CD4-positive, CD25-positive, alpha-beta regulatory T cell (primary cell): ENCODE measurements at regions not wholly inside any gene's neighbourhood (a gene's known extent, or its start where the extent isn't known, plus 50 kb on each side); places are given as distances from the start of the nearest gene placed in this dataset.

ENCODE experiments used
- ATAC-seq, 2 donors: fragments of 150-1000 bp; cut with Tn5 transposase; one replicate each; pipeline ENCODE4 v1.10.0; 2021; ENCODE audit warnings: low read depth in 2 of 2, moderate number of reproducible peaks in 2 of 2, moderate library complexity in 1 of 2
- DNase-seq, 3 donors: peaks; one replicate each; pipeline versions ENCODE4 v3.0.0 to v3.0.0-alpha.2; 2012 to 2022; ENCODE audit warnings: mixed read lengths in 1 of 3
- H3K27ac ChIP-seq: one replicate; pipeline ENCODE4 v1.7.0; 2013; ENCODE audit warnings: mild to moderate bottlenecking, low read length; ENCODE audit not compliant: insufficient read depth, poor library complexity, severe bottlenecking
- H3K27me3 ChIP-seq: one replicate; pipeline ENCODE4 v1.7.0; 2013; ENCODE audit warnings: low read length; ENCODE audit not compliant: control insufficient read depth, insufficient read depth
- H3K36me3 ChIP-seq: one replicate; pipeline ENCODE4 v1.7.0; 2013; ENCODE audit warnings: mild to moderate bottlenecking, low read length, moderate library complexity; ENCODE audit not compliant: control insufficient read depth, insufficient read depth
- H3K4me1 ChIP-seq: 2 replicates; pipeline ENCODE4 v1.7.0; 2013; ENCODE audit warnings: mild to moderate bottlenecking, low read length; ENCODE audit not compliant: insufficient read depth, control insufficient read depth, poor library complexity, severe bottlenecking
- H3K4me3 ChIP-seq: one replicate; pipeline ENCODE4 v1.7.0; 2013; ENCODE audit warnings: low read depth, mild to moderate bottlenecking, low read length, moderate library complexity
- H3K9me3 ChIP-seq, 2 experiments: 1 replicate in 1 of 2; 2 replicates in 1 of 2; pipeline ENCODE4 v1.7.0; 2013; ENCODE audit warnings: low read length in 2 of 2, mild to moderate bottlenecking in 1 of 2, moderate library complexity in 1 of 2; ENCODE audit not compliant: control insufficient read depth in 2 of 2
- H3K27ac Mint-ChIP-seq, 3 donors: one replicate each; pipeline ENCODE4 v1.8.0; 2020 to 2022; ENCODE audit warnings: mild to moderate bottlenecking in 3 of 3, mixed read lengths in 3 of 3, moderate library complexity in 2 of 3
- H3K27me3 Mint-ChIP-seq: one replicate; pipeline ENCODE4 v1.8.0; 2022; ENCODE audit warnings: mild to moderate bottlenecking, mixed read lengths
- H3K36me3 Mint-ChIP-seq: one replicate; pipeline ENCODE4 v1.8.0; 2020; ENCODE audit warnings: mixed read lengths
- H3K4me1 Mint-ChIP-seq, 4 donors: one replicate each; pipeline ENCODE4 v1.8.0; 2020 to 2022; ENCODE audit warnings: mixed read lengths in 4 of 4, mild to moderate bottlenecking in 1 of 4
- H3K4me3 Mint-ChIP-seq, 4 donors: one replicate each; pipeline ENCODE4 v1.8.0; 2020 to 2022; ENCODE audit warnings: mild to moderate bottlenecking in 4 of 4, mixed read lengths in 4 of 4, moderate library complexity in 3 of 4
- H3K9me3 Mint-ChIP-seq, 7 donors: one replicate each; pipeline ENCODE4 v1.8.0; 2020 to 2022; ENCODE audit warnings: mixed read lengths in 7 of 7, mild to moderate bottlenecking in 3 of 7, moderate library complexity in 2 of 7

GRCh38 chr1:199167460-199167859 is 528.6 kb downstream of the PTPRC start:
- Mint-ChIP-seq H3K36me3 (no peaks in the 10 kb centered on the region), H3K4me1 (peaks cover 7 to 36% (median 11%) of the 10 kb centered on the region in 4 donors), H3K9me3 (peaks cover 0 to 2% (median 0%) of the 10 kb centered on the region in 7 donors), H3K27me3 (peaks cover 9% of the 10 kb centered on the region), H3K4me3 (no peak overlapping the region), H3K27ac (no peak overlapping the region)
- DNase-seq = no peak
- H3K27me3 ChIP-seq = no peaks in the 10 kb centered on the region
- H3K9me3 ChIP-seq = no peaks in the 10 kb centered on the region
- H3K27ac ChIP-seq = no peak overlapping the region
- no peak overlapping the region for H3K4me3 ChIP-seq
- no peak for ATAC-seq
- H3K36me3 ChIP-seq = no peaks in the 10 kb centered on the region
- peaks cover 8% of the 10 kb centered on the region for H3K4me1 ChIP-seq

DNA sequence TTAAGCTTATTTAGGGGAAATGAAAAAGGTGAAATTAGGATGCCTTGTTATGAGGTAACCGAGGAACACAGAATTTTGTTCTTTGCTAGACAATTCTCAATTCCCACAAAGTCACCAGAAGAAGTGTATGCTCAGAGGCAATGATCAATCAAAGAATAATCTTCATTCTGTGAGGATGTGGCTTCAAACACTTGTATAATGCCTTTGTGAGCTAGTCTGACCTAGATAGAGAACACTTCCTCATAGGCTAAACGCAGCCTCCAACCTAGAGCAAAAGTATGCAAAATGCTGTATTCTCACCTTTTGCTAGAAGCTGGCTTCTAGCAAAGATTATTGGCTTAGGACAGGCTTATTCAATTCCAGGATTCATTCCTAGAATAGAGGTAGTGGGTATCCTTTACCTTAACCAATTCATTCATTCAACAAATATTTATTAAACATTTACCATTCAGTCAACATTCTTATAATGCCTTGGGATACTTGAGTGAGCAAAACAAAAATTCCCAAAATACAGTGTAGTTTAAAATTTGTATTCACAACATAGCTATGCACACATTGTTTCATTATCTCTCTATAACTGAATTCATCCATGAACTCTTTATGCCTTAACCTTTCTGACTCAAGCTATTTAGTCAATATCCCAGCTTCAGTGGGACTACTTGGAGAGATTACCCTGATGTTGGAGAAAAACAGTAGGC is 530.2 kb downstream of the PTPRC start:
- peaks cover 12 to 48% (median 19%) of the 10 kb centered on the region in 4 donors for H3K4me1 Mint-ChIP-seq
- peaks cover 9% of the 10 kb centered on the region for H3K27me3 Mint-ChIP-seq
- H3K36me3 Mint-ChIP-seq = no peaks in the 10 kb centered on the region
- H3K27me3 ChIP-seq = no peaks in the 10 kb centered on the region
- H3K27ac Mint-ChIP-seq = no peak overlapping the region
- peak overlapping the region in 1 of 4 donors; percentile 44 for H3K4me3 Mint-ChIP-seq
- peaks cover 0 to 2% (median 0%) of the 10 kb centered on the region in 7 donors for H3K9me3 Mint-ChIP-seq
- no peak overlapping the region for H3K4me3 ChIP-seq
- no peaks in the 10 kb centered on the region for H3K36me3 ChIP-seq
- DNase-seq (peak in 2 of 3 donors; percentile 6 to 9), ATAC-seq (peak; percentile 47 to 55)
- H3K27ac ChIP-seq = no peak overlapping the region
- H3K4me1 ChIP-seq = peaks cover 18% of the 10 kb centered on the region
- no peaks in the 10 kb centered on the region for H3K9me3 ChIP-seq

DNA sequence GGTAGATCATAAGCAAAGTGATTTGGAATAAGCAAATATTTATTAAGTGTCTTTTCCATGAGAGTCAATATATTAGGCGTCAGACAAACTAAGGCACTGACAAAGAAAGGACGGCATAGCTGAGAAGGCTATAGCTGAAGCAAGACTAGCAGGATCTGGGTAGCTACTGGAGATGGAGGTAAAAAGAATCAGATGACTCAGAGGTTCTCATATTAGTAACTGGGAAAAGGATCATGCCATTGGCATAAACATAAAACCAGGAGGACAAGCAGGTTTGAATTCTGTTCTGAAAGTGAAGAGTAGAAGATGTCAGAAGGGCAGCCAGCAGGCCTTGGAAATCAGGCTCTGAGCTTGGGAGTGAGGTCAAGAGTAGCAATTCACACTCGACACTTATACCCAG is 531.9 kb downstream of the PTPRC start:
- DNase-seq = no peak
- Mint-ChIP-seq H3K4me1 (peaks cover 12 to 51% (median 22%) of the 10 kb centered on the region in 4 donors), H3K36me3 (no peaks in the 10 kb centered on the region), H3K27me3 (peaks cover 9% of the 10 kb centered on the region), H3K9me3 (peaks cover 0 to 2% (median 0%) of the 10 kb centered on the region in 7 donors), H3K4me3 (no peak overlapping the region), H3K27ac (no peak overlapping the region)
- no peaks in the 10 kb centered on the region for H3K9me3 ChIP-seq
- no peaks in the 10 kb centered on the region for H3K27me3 ChIP-seq
- H3K4me3 ChIP-seq = no peak overlapping the region
- H3K4me1 ChIP-seq = peaks cover 18% of the 10 kb centered on the region
- no peaks in the 10 kb centered on the region for H3K36me3 ChIP-seq
- no peak overlapping the region for H3K27ac ChIP-seq
- no peak for ATAC-seq

DNA sequence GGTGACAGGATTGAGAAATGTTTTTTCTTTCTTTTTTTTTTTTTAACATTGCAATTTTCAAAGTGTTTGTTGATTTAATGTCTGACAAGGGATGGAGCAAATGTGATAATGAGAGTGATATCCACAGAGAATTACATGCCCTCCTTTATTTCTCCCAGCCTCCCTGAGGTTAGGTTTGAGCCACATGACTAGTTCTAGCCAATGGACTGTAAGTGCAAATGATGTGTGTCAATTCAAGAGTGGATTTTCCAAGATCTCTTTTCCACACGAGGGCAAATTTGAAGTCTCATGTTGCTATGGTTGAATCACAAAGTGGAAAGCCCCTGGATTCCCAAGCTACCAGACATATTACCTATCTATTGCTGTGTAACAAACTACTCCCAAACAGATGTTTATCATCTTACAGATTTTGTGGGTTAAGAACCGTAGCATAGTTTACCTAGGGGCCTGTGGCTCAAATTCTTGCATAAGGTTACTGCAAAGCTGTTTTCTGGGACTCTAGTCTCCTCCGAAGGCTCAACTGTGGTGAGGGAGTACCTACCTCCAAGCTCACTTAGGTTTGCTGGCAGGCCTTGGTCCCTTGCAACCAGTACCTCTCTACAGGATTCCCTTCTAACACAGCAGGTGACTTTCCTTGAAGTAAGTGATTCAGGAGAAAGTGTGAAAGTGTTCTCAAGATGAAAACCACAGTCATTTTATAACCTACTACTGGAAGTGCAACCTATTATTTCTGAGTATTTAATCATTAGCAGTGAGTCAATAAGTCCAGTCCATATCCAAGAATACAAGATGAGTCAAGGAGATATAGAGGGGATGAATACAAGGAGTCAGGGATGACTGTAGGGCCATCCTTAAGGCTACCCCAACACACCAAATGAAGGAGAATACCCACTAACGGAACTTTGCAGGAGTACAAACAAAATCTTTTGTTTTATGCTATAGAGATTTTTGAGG is 533.6 kb downstream of the PTPRC start:
- Mint-ChIP-seq H3K27ac (peak overlapping the region in 1 of 3 donors; percentile 1), H3K9me3 (peaks cover 0 to 2% (median 0%) of the 10 kb centered on the region in 7 donors), H3K27me3 (peaks cover 9% of the 10 kb centered on the region), H3K4me1 (peaks cover 12 to 51% (median 22%) of the 10 kb centered on the region in 4 donors), H3K36me3 (no peaks in the 10 kb centered on the region), H3K4me3 (no peak overlapping the region)
- Histone ChIP-seq H3K4me3 (no peak overlapping the region), H3K27me3 (peaks cover 3% of the 10 kb centered on the region), H3K27ac (peak overlapping the region; percentile 53), H3K36me3 (no peaks in the 10 kb centered on the region), H3K9me3 (no peaks in the 10 kb centered on the region), H3K4me1 (peaks cover 18% of the 10 kb centered on the region)
- ATAC-seq (no peak), DNase-seq (no peak)

GRCh38 chr1:199173356-199173755 is 534.5 kb downstream of the PTPRC start:
- DNase-seq (peak in 2 of 3 donors; percentile 22 to 45), ATAC-seq (peak; percentile 50 to 58)
- Histone ChIP-seq H3K27ac (peak overlapping the region; percentile 53), H3K27me3 (peaks cover 4% of the 10 kb centered on the region), H3K36me3 (no peaks in the 10 kb centered on the region), H3K4me1 (peaks cover 18% of the 10 kb centered on the region), H3K9me3 (no peaks in the 10 kb centered on the region), H3K4me3 (peak overlapping the region; percentile 9)
- H3K27ac Mint-ChIP-seq = peak overlapping the region in 1 of 3 donors; percentile 57
- H3K27me3 Mint-ChIP-seq = peaks cover 15% of the 10 kb centered on the region
- peak overlapping the region in 1 of 4 donors; percentile 7 for H3K4me3 Mint-ChIP-seq
- peaks cover 11 to 49% (median 22%) of the 10 kb centered on the region in 4 donors for H3K4me1 Mint-ChIP-seq
- peaks cover 0 to 2% (median 0%) of the 10 kb centered on the region in 7 donors for H3K9me3 Mint-ChIP-seq
- no peaks in the 10 kb centered on the region for H3K36me3 Mint-ChIP-seq

DNA sequence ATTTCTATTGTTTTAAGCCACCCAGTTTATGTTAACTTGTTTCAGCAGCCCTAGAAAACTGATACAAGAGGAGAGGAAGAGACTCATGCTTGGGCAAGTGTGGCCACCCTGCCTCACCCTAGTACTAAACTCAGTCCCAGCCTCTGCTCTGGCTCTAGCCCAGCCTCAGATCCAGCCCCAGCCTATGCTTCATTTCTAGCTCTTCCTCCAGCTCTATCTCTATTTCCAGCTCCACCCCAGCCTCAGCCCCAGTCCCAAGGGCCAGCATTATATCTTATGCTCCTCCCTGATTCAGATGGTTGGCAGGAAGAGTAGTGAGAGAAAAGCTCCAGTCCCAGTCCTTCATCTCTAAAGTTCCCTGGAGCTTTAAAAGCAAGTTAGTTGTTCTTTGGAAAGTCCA is 535.5 kb downstream of the PTPRC start:
- Histone ChIP-seq H3K4me3 (no peak overlapping the region), H3K27me3 (peaks cover 8% of the 10 kb centered on the region), H3K27ac (no peak overlapping the region), H3K4me1 (peaks cover 12% of the 10 kb centered on the region), H3K36me3 (no peaks in the 10 kb centered on the region), H3K9me3 (no peaks in the 10 kb centered on the region)
- no peak overlapping the region for H3K4me3 Mint-ChIP-seq
- H3K9me3 Mint-ChIP-seq = peaks cover 0 to 2% (median 0%) of the 10 kb centered on the region in 7 donors
- H3K27me3 Mint-ChIP-seq = peaks cover 10% of the 10 kb centered on the region
- H3K27ac Mint-ChIP-seq = peak overlapping the region in 1 of 3 donors; percentile 53
- no peaks in the 10 kb centered on the region for H3K36me3 Mint-ChIP-seq
- ATAC-seq = peak in 1 of 2 donors; percentile 35
- peaks cover 5 to 39% (median 16%) of the 10 kb centered on the region in 4 donors for H3K4me1 Mint-ChIP-seq
- DNase-seq = no peak

- H3K4me3 ChIP-seq = no peak overlapping the region
- Mint-ChIP-seq H3K27me3 (peaks cover 15% of the 10 kb centered on the region), H3K36me3 (no peaks in the 10 kb centered on the region), H3K9me3 (peaks cover 0 to 2% (median 0%) of the 10 kb centered on the region in 7 donors), H3K4me1 (peaks cover 5 to 24% (median 14%) of the 10 kb centered on the region in 4 donors), H3K4me3 (no peak overlapping the region), H3K27ac (no peak overlapping the region)
- peaks cover 8% of the 10 kb centered on the region for H3K27me3 ChIP-seq
- H3K36me3 ChIP-seq = no peaks in the 10 kb centered on the region
- H3K27ac ChIP-seq = no peak overlapping the region
- ATAC-seq (no peak), DNase-seq (no peak)
- H3K4me1 ChIP-seq = peaks cover 12% of the 10 kb centered on the region
- no peaks in the 10 kb centered on the region for H3K9me3 ChIP-seq
These were observed 537.9 kb downstream of the PTPRC start for GRCh38 chr1:199176713-199177112.
